Midbrain (tissue), 1 donor: ENCODE measurements at regions not wholly inside any gene's neighbourhood (a gene's known extent, or its start where the extent isn't known, plus 50 kb on each side); places are given as distances from the start of the nearest gene placed in this dataset.

Source experiments
- DNase-seq: peaks from one replicate; lab custom pipeline; 2025; lab: John Stamatoyannopoulos, UW

- no peak for DNase-seq
Measured at GRCh38 chr18:41459656-41460055, 495.4 kb upstream of the PIK3C3 start.

- DNase-seq, result no peak
Measured at GRCh38 chr18:41458376-41458775, 496.7 kb upstream of the PIK3C3 start.

- no peak for DNase-seq
Measured at GRCh38 chr18:41457765-41458326, 497.2 kb upstream of the PIK3C3 start.

- DNase-seq, result no peak
Measured at GRCh38 chr18:41456831-41457230, 498.2 kb upstream of the PIK3C3 start.

- DNase-seq, result no peak
Measured at GRCh38 chr18:41449612-41450011, 505.4 kb upstream of the PIK3C3 start.

- DNase-seq, result no peak
Measured at GRCh38 chr18:41444943-41445342, 510.1 kb upstream of the PIK3C3 start.

- no peak for DNase-seq
Measured at GRCh38 chr18:41436772-41437171, 518.3 kb upstream of the PIK3C3 start.

GRCh38 chr18:41418598-41418997 is 536.4 kb upstream of the PIK3C3 start:
- DNase-seq, result no peak

- DNase-seq, result no peak
Measured at GRCh38 chr18:41416044-41416443, 539.0 kb upstream of the PIK3C3 start.

- DNase-seq, result no peak
Measured at GRCh38 chr18:41410006-41410405, 545.0 kb upstream of the PIK3C3 start.

GRCh38 chr18:41406834-41407233 is 548.2 kb upstream of the PIK3C3 start:
- DNase-seq, result no peak

GRCh38 chr18:41396861-41397260 is 558.2 kb upstream of the PIK3C3 start:
- no peak for DNase-seq

- DNase-seq, result no peak
Measured at GRCh38 chr18:41396211-41396610, 558.8 kb upstream of the PIK3C3 start.

GRCh38 chr18:41395695-41396094 is 559.3 kb upstream of the PIK3C3 start:
- no peak for DNase-seq

GRCh38 chr18:41391616-41392595 is 563.1 kb upstream of the PIK3C3 start:
- peak; percentile 68 for DNase-seq

- no peak for DNase-seq
Measured at GRCh38 chr18:41390309-41390708, 564.7 kb upstream of the PIK3C3 start.

GRCh38 chr18:41378598-41378997 is 576.4 kb upstream of the PIK3C3 start:
- DNase-seq, result peak; percentile 48

- no peak for DNase-seq
Measured at GRCh38 chr18:41373612-41374011, 581.4 kb upstream of the PIK3C3 start.

- DNase-seq, result no peak
Measured at GRCh38 chr18:41372046-41372665, 582.9 kb upstream of the PIK3C3 start.

- peak; percentile 7 for DNase-seq
Measured at GRCh38 chr18:41371156-41372045, 583.6 kb upstream of the PIK3C3 start.

- DNase-seq, result no peak
Measured at GRCh38 chr18:41370740-41371139, 584.3 kb upstream of the PIK3C3 start.

GRCh38 chr18:41357708-41358107 is 597.3 kb upstream of the PIK3C3 start:
- DNase-seq, result no peak
